Prostate gland (tissue), 2 donors: ENCODE measurements at regions not wholly inside any gene's neighbourhood (a gene's known extent, or its start where the extent isn't known, plus 50 kb on each side); places are given as distances from the start of the nearest gene placed in this dataset.

ENCODE experiments used
- POLR2A ChIP-seq: fragments of 450-650 bp; IDR thresholded peaks from one replicate; pipeline ENCODE4 v1.6.1; 2016; ENCODE audit warnings: antibody characterized with exemption, mild to moderate bottlenecking
- TF ChIP-seq, protein P1 (sequence below), 4 experiments: fragments of 200-600 bp in 2 of 4; fragments of 450-650 bp in 2 of 4; sonication (generic) in 2 of 4; IDR thresholded peaks; 1 replicate in 3 of 4; 2 replicates in 1 of 4; pipeline ENCODE4 v1.5.1; 2016 to 2019; ENCODE audit warnings: antibody characterized with exemption in 4 of 4, mild to moderate bottlenecking in 2 of 4, moderate library complexity in 2 of 4

DNA sequence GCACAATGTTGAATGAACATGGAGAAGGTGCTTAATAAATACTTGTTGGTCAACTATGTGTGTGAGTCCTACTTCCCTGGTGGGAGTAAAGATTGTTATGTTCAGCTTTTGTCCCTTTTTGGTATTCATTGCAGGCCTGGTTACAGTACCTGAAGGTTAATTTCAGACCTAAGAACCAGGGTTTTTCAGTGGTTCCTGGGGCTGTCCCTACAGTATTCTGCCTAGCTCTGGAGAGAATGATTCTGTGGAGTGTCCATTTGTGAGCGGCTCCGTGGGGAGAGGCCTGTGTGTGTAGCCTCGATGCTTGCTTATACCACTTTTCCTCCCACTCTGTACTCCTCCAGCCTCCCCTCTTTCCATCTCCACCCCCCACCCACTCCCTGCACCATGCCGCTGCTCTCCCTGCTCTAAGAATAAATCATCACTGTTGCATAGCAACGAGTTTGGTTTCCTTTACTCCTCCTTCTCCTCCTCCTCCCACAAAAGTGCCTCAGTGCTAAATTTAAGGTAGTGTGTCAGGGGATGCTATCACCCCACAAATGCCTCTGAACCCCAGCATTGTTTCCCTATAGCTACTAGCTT lies 150.6 kb upstream of the ROPN1 start:
- TF ChIP-seq POLR2A, result no peak
- TF ChIP-seq, protein P1, sequence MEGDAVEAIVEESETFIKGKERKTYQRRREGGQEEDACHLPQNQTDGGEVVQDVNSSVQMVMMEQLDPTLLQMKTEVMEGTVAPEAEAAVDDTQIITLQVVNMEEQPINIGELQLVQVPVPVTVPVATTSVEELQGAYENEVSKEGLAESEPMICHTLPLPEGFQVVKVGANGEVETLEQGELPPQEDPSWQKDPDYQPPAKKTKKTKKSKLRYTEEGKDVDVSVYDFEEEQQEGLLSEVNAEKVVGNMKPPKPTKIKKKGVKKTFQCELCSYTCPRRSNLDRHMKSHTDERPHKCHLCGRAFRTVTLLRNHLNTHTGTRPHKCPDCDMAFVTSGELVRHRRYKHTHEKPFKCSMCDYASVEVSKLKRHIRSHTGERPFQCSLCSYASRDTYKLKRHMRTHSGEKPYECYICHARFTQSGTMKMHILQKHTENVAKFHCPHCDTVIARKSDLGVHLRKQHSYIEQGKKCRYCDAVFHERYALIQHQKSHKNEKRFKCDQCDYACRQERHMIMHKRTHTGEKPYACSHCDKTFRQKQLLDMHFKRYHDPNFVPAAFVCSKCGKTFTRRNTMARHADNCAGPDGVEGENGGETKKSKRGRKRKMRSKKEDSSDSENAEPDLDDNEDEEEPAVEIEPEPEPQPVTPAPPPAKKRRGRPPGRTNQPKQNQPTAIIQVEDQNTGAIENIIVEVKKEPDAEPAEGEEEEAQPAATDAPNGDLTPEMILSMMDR (IDR thresholded peaks at IDR 0.05), result no peak
